Peyer's patch (tissue), 4 donors: ENCODE measurements at regions not wholly inside any gene's neighbourhood (a gene's known extent, or its start where the extent isn't known, plus 50 kb on each side); places are given as distances from the start of the nearest gene placed in this dataset.

ENCODE experiments used
- CTCF ChIP-seq, 6 experiments: fragments of 450-650 bp in 4 of 6; fragments of 200-600 bp in 2 of 6; sonication (generic) in 1 of 6; IDR thresholded peaks; one replicate each; pipeline ENCODE4 v1.5.1; 2017 to 2019; ENCODE audit warnings: antibody characterized with exemption in 6 of 6, mild to moderate bottlenecking in 3 of 6, moderate library complexity in 1 of 6
- POLR2A ChIP-seq, 2 donors: fragments of 450-650 bp; IDR thresholded peaks; one replicate each; pipeline ENCODE4 v1.5.1; 2017; ENCODE audit warnings: antibody characterized with exemption in 2 of 2, mild to moderate bottlenecking in 2 of 2, moderate library complexity in 2 of 2

GRCh38 chr13:80497439-80497838 is 156.5 kb upstream of the SPRY2 start:
- TF ChIP-seq POLR2A (IDR thresholded peaks at IDR 0.05) (no peak), CTCF (IDR thresholded peaks at IDR 0.05) (no peak)
